K562 (cell line): ENCODE measurements at regions not wholly inside any gene's neighbourhood (a gene's known extent, or its start where the extent isn't known, plus 50 kb on each side); places are given as distances from the start of the nearest gene placed in this dataset.

Experiments
- CBFA2T3 ChIP-seq: fragments of 450-650 bp; IDR thresholded peaks from 2 replicates; pipeline ENCODE4 v1.6.1; 2017
- CCAR2 ChIP-seq: fragments of 200-400 bp; formaldehyde crosslinking; IDR thresholded peaks from 2 replicates; pipeline ENCODE4 v1.6.1; 2017; ENCODE audit warnings: mild to moderate bottlenecking, low read depth, low read length
- CREBBP ChIP-seq: IDR thresholded peaks from one replicate; pipeline ENCODE4 v1.6.1; 2012; ENCODE audit warnings: low read depth, mild to moderate bottlenecking, control low read depth, inconsistent platforms, low read length
- RB1 ChIP-seq: fragments of 450-650 bp; IDR thresholded peaks from 2 replicates; pipeline ENCODE4 v1.6.1; 2017; ENCODE audit warnings: low read depth, mild to moderate bottlenecking
- SAFB2 ChIP-seq: fragments of 200-400 bp; formaldehyde crosslinking; IDR thresholded peaks from 2 replicates; pipeline ENCODE4 v1.6.1; 2018; ENCODE audit warnings: borderline replicate concordance, low read length, low read depth, moderate library complexity; ENCODE audit not compliant: severe bottlenecking
- SAP30 ChIP-seq: fragments of 200-600 bp; sonication (generic); IDR thresholded peaks from 2 replicates; pipeline ENCODE4 v1.6.1; 2012; ENCODE audit warnings: borderline replicate concordance, low read depth, mild to moderate bottlenecking, moderate library complexity, low read length, control low read depth, inconsistent platforms; ENCODE audit not compliant: insufficient read depth, poor library complexity, severe bottlenecking
- SNIP1 ChIP-seq: fragments of 450-650 bp; IDR thresholded peaks from 2 replicates; pipeline ENCODE4 v1.7.1; 2017; ENCODE audit warnings: low read depth, mild to moderate bottlenecking
- STAG1 ChIP-seq: sonication (generic); formaldehyde crosslinking; IDR thresholded peaks from 2 replicates; pipeline ENCODE4 v1.5.0; 2020; ENCODE audit warnings: missing genetic modification reagents, borderline replicate concordance
- TBL1XR1 ChIP-seq, 2 experiments: IDR thresholded peaks; 2 replicates each; pipeline ENCODE4 v1.6.1; 2012; ENCODE audit warnings: improper control_type of control experiment in 2 of 2, low read length in 2 of 2, mild to moderate bottlenecking in 1 of 2
- ZNF140 ChIP-seq: fragments of 250-450 bp; sonication (Bioruptor Pico); IDR thresholded peaks from 2 replicates; pipeline ENCODE4 v1.8.0; 2021; ENCODE audit warnings: moderate library complexity, mild to moderate bottlenecking, inconsistent platforms
- ZNF174 ChIP-seq: fragments of 250-450 bp; sonication (Bioruptor Pico); IDR thresholded peaks from 2 replicates; pipeline ENCODE4 v1.4.0; 2020; ENCODE audit warnings: mild to moderate bottlenecking
- ZNF668 ChIP-seq: fragments of 250-450 bp; sonication (Bioruptor Pico); IDR thresholded peaks from 2 replicates; pipeline ENCODE4 v1.8.0; 2022; ENCODE audit warnings: mild to moderate bottlenecking, inconsistent platforms
- TF ChIP-seq, protein P1 (sequence below): fragments of 250-450 bp; sonication (Bioruptor Pico); IDR thresholded peaks from 2 replicates; pipeline ENCODE4 v1.8.0; 2022; ENCODE audit warnings: inconsistent platforms
- TF ChIP-seq, protein P2 (sequence below): sonication (generic); formaldehyde crosslinking; IDR thresholded peaks from 2 replicates; pipeline ENCODE4 v1.8.1; 2023; ENCODE audit warnings: mild to moderate bottlenecking, missing genetic modification reagents
- TF ChIP-seq, protein P3 (sequence below): sonication (generic); formaldehyde crosslinking; IDR thresholded peaks from 2 replicates; pipeline ENCODE4 v1.9.0; 2022; ENCODE audit warnings: mild to moderate bottlenecking, missing genetic modification reagents

DNA sequence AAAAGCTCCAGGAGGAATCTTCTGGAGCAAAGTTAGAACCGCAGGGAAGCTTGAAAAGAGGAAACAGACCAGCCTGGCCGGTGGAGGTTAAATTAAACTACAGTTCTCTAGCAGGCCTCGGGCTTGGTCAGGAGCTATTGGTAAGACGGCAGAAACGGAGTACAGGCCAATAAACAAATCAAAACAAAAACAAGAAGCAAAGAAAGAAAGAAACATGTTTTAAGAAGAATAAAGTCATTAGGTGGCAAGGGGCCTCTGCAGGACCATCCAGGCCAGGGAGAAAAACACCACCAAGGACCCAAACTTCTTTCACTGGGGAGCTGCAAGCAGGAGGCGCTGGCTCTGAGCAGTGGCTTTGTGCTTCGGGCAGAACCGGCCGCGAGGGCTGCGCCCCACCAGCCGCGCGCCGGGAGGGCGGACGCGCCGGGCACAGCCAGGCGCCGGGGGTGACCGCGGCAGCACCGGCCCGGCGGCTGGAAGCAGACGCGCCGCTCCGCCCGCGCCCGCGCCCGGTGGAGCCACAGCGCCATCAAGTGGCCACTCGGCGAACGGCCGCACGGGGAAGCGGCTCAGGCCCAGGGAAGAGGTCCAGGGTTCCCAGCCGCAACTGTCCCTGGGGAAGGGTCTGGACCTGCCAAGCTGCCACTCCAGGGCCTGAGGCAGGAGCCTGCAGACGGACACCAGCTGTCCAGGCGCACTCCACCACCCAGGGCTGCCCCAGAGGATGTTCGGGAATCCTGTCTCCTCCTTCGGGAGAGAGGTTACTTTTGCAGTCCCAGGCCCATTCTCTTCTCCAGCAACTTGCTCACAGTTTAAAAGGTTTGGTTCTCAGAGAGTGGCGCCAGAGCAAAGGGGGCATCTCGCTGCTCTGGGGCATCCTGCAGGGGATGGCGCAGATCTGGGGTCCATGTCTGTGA is 419.4 kb downstream of the SOX9 start (continued):
- TF ChIP-seq SNIP1 (no peak), ZNF174 (CRISPR knock-in tag) (no peak), STAG1 (CRISPR knock-in tag) (peak; percentile 81; the same call in 1 of the 2 replicates), TBL1XR1 (IDR thresholded peaks at IDR 0.05; ENCODE audit: low read length in 2 of 2) (no peak), CBFA2T3 (no peak), CREBBP (no peak), CCAR2 (no peak), SAFB2 (no peak), ZNF668 (no peak), RB1 (peak; percentile 88), ZNF140 (no peak), SAP30 (no peak)
- TF ChIP-seq, protein P1, sequence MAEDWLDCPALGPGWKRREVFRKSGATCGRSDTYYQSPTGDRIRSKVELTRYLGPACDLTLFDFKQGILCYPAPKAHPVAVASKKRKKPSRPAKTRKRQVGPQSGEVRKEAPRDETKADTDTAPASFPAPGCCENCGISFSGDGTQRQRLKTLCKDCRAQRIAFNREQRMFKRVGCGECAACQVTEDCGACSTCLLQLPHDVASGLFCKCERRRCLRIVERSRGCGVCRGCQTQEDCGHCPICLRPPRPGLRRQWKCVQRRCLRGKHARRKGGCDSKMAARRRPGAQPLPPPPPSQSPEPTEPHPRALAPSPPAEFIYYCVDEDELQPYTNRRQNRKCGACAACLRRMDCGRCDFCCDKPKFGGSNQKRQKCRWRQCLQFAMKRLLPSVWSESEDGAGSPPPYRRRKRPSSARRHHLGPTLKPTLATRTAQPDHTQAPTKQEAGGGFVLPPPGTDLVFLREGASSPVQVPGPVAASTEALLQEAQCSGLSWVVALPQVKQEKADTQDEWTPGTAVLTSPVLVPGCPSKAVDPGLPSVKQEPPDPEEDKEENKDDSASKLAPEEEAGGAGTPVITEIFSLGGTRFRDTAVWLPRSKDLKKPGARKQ, result no peak
- TF ChIP-seq, protein P2, sequence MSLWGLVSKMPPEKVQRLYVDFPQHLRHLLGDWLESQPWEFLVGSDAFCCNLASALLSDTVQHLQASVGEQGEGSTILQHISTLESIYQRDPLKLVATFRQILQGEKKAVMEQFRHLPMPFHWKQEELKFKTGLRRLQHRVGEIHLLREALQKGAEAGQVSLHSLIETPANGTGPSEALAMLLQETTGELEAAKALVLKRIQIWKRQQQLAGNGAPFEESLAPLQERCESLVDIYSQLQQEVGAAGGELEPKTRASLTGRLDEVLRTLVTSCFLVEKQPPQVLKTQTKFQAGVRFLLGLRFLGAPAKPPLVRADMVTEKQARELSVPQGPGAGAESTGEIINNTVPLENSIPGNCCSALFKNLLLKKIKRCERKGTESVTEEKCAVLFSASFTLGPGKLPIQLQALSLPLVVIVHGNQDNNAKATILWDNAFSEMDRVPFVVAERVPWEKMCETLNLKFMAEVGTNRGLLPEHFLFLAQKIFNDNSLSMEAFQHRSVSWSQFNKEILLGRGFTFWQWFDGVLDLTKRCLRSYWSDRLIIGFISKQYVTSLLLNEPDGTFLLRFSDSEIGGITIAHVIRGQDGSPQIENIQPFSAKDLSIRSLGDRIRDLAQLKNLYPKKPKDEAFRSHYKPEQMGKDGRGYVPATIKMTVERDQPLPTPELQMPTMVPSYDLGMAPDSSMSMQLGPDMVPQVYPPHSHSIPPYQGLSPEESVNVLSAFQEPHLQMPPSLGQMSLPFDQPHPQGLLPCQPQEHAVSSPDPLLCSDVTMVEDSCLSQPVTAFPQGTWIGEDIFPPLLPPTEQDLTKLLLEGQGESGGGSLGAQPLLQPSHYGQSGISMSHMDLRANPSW (CRISPR knock-in tag), result no peak
- TF ChIP-seq, protein P3, sequence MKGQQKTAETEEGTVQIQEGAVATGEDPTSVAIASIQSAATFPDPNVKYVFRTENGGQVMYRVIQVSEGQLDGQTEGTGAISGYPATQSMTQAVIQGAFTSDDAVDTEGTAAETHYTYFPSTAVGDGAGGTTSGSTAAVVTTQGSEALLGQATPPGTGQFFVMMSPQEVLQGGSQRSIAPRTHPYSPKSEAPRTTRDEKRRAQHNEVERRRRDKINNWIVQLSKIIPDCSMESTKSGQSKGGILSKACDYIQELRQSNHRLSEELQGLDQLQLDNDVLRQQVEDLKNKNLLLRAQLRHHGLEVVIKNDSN, result no peak
